Kidney (tissue), 13 donors: ENCODE measurements at regions not wholly inside any gene's neighbourhood (a gene's known extent, or its start where the extent isn't known, plus 50 kb on each side); places are given as distances from the start of the nearest gene placed in this dataset.

Experiments
- DNase-seq, 5 donors: peaks; one replicate each; pipeline ENCODE4 v3.0.0-alpha.2; 2013 to 2020
- FAIRE-seq: peaks from 2 replicates; lab custom pipeline; 2012; peaks lifted over from hg19 to GRCh38; lab: Jason Lieb, UNC
- H3K27ac ChIP-seq, 2 donors: one replicate each; pipeline ENCODE4 v1.7.0; 2013; ENCODE audit warnings: low read depth in 2 of 2, low read length in 2 of 2, inconsistent platforms in 1 of 2
- H3K27me3 ChIP-seq: one replicate; pipeline ENCODE4 v1.7.1; 2013; ENCODE audit warnings: low read length, inconsistent platforms; ENCODE audit not compliant: control insufficient read depth, insufficient read depth
- H3K36me3 ChIP-seq, 3 donors: one replicate each; pipeline versions ENCODE4 v1.7.0 to v1.7.1; 2013; ENCODE audit warnings: low read length in 3 of 3, control low read depth in 1 of 3, inconsistent platforms in 1 of 3; ENCODE audit not compliant: insufficient read depth in 3 of 3, control insufficient read depth in 2 of 3
- H3K4me1 ChIP-seq, 3 donors: one replicate each; pipeline versions ENCODE4 v1.7.0 to v1.7.1; 2013; ENCODE audit warnings: low read length in 3 of 3, inconsistent platforms in 1 of 3, low read depth in 1 of 3; ENCODE audit not compliant: control insufficient read depth in 2 of 3, insufficient read depth in 2 of 3
- H3K4me3 ChIP-seq, 3 donors: one replicate each; pipeline versions ENCODE4 v1.7.0 to v1.8.1; 2013; ENCODE audit warnings: low read length in 3 of 3, control low read depth in 1 of 3, inconsistent platforms in 1 of 3
- H3K9ac ChIP-seq, 3 donors: one replicate each; pipeline versions ENCODE4 v1.7.0 to v1.7.1; 2013; ENCODE audit warnings: low read length in 3 of 3, control low read depth in 1 of 3, inconsistent platforms in 1 of 3
- H3K9me3 ChIP-seq, 3 donors: one replicate each; pipeline versions ENCODE4 v1.7.0 to v1.7.1; 2013; ENCODE audit warnings: low read length in 3 of 3, control low read depth in 1 of 3, inconsistent platforms in 1 of 3; ENCODE audit not compliant: control insufficient read depth in 2 of 3, insufficient read depth in 1 of 3
- CTCF ChIP-seq: IDR thresholded peaks from 3 replicates; pipeline ENCODE4 v1.5.1; 2012; ENCODE audit warnings: mild to moderate bottlenecking, moderate library complexity, borderline replicate concordance; ENCODE audit not compliant: insufficient read depth; ENCODE audit errors: extremely low read depth
- intact Hi-C: fragments of 100-400 bp; cut with DNase I; formaldehyde crosslinking; loops from one replicate; pipeline ENCODE4 v1.11.1; 2022
- donor health status: control.
- donor health status: control.
- donor health status: control.
- donor health status: control.
- donor health status: control.
- donor health status: DM: yes; HTN: yes; CAD: no.
- donor health status: Normal renal cell carcinoma (clear cell type).

- Histone ChIP-seq H3K36me3 (no peaks in the 10 kb centered on the region), H3K27ac (no peak overlapping the region), H3K27me3 (no peaks in the 10 kb centered on the region), H3K9ac (no peak overlapping the region), H3K4me1 (peaks cover 0 to 6% (median 2%) of the 10 kb centered on the region in 3 donors), H3K9me3 (no peaks in the 10 kb centered on the region), H3K4me3 (no peak overlapping the region)
- FAIRE-seq (no peak), DNase-seq (no peak)
- no peak for TF ChIP-seq CTCF
- intact Hi-C loops, result no loop called here
These were observed 139.7 kb upstream of the TMEM72 start for GRCh38 chr10:44771233-44771995.

GRCh38 chr10:44773565-44773964, 137.6 kb upstream of the TMEM72 start:
- Histone ChIP-seq H3K9me3 (no peaks in the 10 kb centered on the region), H3K4me1 (peaks cover 0 to 6% (median 2%) of the 10 kb centered on the region in 3 donors), H3K27me3 (no peaks in the 10 kb centered on the region), H3K9ac (no peak overlapping the region), H3K36me3 (no peaks in the 10 kb centered on the region), H3K4me3 (no peak overlapping the region), H3K27ac (no peak overlapping the region)
- no peak for TF ChIP-seq CTCF
- peak in 1 of 5 donors; percentile 68 for DNase-seq
- no peak for FAIRE-seq
- intact Hi-C loops, result no loop called here

GRCh38 chr10:44774676-44775401, 136.3 kb upstream of the TMEM72 start:
- H3K4me3 ChIP-seq, result no peak overlapping the region
- no peak overlapping the region for H3K27ac ChIP-seq
- no peak for TF ChIP-seq CTCF
- FAIRE-seq, result no peak
- H3K36me3 ChIP-seq, result no peaks in the 10 kb centered on the region
- H3K9ac ChIP-seq, result no peak overlapping the region
- no peak for DNase-seq
- no peaks in the 10 kb centered on the region for H3K9me3 ChIP-seq
- intact Hi-C loops, result no loop called here
- no peaks in the 10 kb centered on the region for H3K27me3 ChIP-seq
- no peaks in the 10 kb centered on the region for H3K4me1 ChIP-seq
